LNCaP clone FGC (cell line): ENCODE measurements at regions not wholly inside any gene's neighbourhood (a gene's known extent, or its start where the extent isn't known, plus 50 kb on each side); places are given as distances from the start of the nearest gene placed in this dataset.

Experiments
- DNase-seq: peaks from one replicate; pipeline ENCODE4 v3.0.0-alpha.2; 2011; ENCODE audit warnings: low read depth
- H3K4me3 ChIP-seq: 2 replicates; pipeline ENCODE4 v1.5.1; 2011; ENCODE audit warnings: mild to moderate bottlenecking, low read depth, low read length, control low read depth
- CTCF ChIP-seq: IDR thresholded peaks from 2 replicates; pipeline ENCODE4 v1.5.1; 2012; ENCODE audit warnings: mild to moderate bottlenecking; ENCODE audit not compliant: control insufficient read depth, insufficient read depth; ENCODE audit errors: extremely low read depth

- no peak for DNase-seq
- TF ChIP-seq CTCF: no peak
- H3K4me3 ChIP-seq: no peak overlapping the region
Observed at GRCh38 chr2:212915121-212915782, 236.2 kb downstream of the IKZF2 start.

DNA sequence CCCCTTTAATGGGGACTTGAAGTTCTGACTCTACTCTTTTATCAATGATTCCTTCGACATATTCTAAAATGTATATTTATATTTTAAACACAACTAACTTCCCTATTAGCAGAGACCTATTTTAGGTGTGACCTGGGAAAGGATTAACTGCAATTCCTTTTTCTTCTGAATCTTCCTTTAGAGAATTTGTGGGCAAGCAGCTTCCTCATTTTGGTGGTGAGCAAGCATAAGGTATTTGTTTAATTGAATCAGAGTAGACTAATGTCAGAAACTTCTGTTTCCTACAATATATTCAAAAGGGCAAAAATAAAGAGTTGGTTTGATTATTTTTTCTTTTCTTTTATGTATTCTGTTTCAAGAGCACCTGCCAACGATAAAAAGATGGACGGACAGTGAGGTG lies 237.0 kb downstream of the IKZF2 start:
- no peak overlapping the region for H3K4me3 ChIP-seq
- no peak for DNase-seq
- TF ChIP-seq CTCF: no peak

DNA sequence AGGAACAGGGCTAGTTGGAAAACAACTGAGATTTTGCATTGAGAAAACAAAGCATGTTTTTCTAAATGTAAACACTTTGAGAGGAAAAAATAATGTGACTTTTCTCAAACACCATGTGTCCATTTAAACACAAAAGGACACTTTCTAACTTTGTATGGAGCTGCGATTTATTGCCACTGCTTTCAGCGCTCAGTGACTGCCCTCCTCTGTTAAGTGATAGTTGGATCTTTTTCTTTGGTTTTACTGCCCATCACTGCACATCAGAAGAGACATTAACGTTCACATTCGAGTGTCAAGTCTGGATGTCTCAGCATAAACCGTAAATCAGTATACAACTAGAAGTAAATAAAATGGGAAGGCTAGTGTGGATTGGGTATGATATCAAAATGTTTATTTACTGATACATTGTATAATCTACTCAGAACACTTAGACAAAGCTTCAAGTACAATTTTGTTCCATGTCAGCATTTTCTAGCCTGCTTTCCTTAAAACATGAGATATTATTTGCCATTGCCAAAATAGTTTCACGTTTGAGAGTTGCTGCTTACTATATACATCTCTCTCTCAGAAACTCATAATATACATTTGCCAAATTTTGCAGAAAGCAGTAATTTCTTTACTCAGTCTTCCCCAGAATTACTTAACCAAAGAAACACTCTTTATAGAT lies 237.6 kb downstream of the IKZF2 start:
- H3K4me3 ChIP-seq: no peak overlapping the region
- TF ChIP-seq CTCF: no peak
- no peak for DNase-seq

DNA sequence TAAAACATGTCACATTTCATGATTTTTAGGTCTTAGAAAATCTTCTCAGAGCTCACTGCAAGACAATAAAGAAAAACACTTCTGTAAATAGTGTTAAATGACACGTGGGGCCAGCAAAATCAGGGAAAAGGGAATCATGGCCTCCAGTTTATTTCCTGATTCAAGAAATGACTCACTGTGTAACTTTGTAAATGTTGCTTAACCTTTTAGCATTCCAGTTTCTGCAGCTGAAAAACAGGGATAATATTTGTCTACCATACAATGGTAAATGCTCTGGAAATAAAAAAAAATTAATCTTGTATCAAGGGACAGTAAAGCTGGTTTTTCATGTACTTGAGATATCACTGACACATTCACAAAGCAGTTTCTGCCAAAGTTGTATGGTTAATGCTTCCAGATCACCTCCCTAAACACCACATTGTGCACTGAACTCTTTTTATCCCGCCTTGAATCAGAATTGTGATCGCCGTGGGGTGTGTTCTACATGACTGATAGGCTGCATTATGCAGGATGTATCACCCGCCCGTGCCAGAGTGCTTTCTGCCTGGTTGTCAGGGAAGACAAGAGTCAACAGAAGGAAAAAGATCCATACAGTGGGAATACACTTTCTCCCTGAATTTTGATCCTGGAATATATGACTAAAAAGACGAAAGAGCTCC lies 238.8 kb downstream of the IKZF2 start:
- DNase-seq: peak; percentile 38
- no peak for TF ChIP-seq CTCF
- H3K4me3 ChIP-seq: no peak overlapping the region

GRCh38 chr2:212911011-212911410 lies 240.4 kb downstream of the IKZF2 start:
- no peak overlapping the region for H3K4me3 ChIP-seq
- no peak for TF ChIP-seq CTCF
- DNase-seq: no peak

GRCh38 chr2:212908682-212909435 lies 242.6 kb downstream of the IKZF2 start:
- no peak for TF ChIP-seq CTCF
- H3K4me3 ChIP-seq: no peak overlapping the region
- DNase-seq: no peak
